ENCODE measurements at regions not wholly inside any gene's neighbourhood (a gene's known extent, or its start where the extent isn't known, plus 50 kb on each side); places are given as distances from the start of the nearest gene placed in this dataset.

- TF ChIP-seq CTCF (IDR thresholded peaks at IDR 0.05; ENCODE audit: low read depth, low read length, poor library complexity, severe bottlenecking) (no peak), EZH2phosphoT487 (IDR thresholded peaks at IDR 0.05; ENCODE audit: borderline replicate concordance, low read length) (no peak)
Measured at GRCh38 chr3:145604851-145605250, 556.1 kb downstream of the PLOD2 start.

All from DOHH2 (cell line).